ENCODE measurements at regions not wholly inside any gene's neighbourhood (a gene's known extent, or its start where the extent isn't known, plus 50 kb on each side); places are given as distances from the start of the nearest gene placed in this dataset.

DNA sequence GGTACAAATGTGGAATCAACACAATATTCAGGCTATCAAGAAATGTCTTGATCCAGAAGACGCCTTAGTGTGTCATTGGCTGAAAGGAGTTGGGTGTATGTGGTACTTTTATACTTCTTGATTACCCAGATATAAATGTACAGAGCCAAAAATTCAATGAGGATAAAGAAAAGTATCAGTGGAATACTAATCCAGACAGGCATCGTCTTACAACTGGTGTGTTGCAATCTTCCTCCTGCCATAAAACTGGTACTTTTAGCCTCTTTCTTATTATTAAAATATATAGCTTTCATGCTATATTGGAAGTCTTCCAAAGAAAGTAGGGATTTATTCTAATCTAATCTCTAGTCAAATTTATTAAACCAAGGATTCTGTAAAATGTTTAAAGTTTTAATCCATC lies 388.6 kb upstream of the MIR17HG start:
- peaks cover 0 to 4% of the 10 kb centered on the region in 2 experiments for H3K9me3 ChIP-seq (ENCODE audit: control insufficient read depth in 2 of 2, low read length in 2 of 2)
- H3K27me3 Mint-ChIP-seq, result no peaks in the 10 kb centered on the region
- H3K27ac ChIP-seq (ENCODE audit: insufficient read depth, low read length, poor library complexity, severe bottlenecking), result no peak overlapping the region
- H3K9me3 Mint-ChIP-seq, result peaks cover 0 to 8% (median 3%) of the 10 kb centered on the region in 7 donors
- no peaks in the 10 kb centered on the region for H3K4me1 ChIP-seq (ENCODE audit: control insufficient read depth, insufficient read depth, low read length, poor library complexity, severe bottlenecking)
- no peaks in the 10 kb centered on the region for H3K4me1 Mint-ChIP-seq
- no peak overlapping the region for H3K4me3 ChIP-seq (ENCODE audit: low read depth, low read length)
- no peak overlapping the region for H3K27ac Mint-ChIP-seq
- DNase-seq (no peak), ATAC-seq (ENCODE audit: low read depth in 2 of 2) (no peak)
- no peaks in the 10 kb centered on the region for H3K36me3 ChIP-seq (ENCODE audit: control insufficient read depth, insufficient read depth, low read length)
- H3K4me3 Mint-ChIP-seq, result no peak overlapping the region
- H3K27me3 ChIP-seq (ENCODE audit: control insufficient read depth, insufficient read depth, low read length), result no peaks in the 10 kb centered on the region
- H3K36me3 Mint-ChIP-seq, result no peaks in the 10 kb centered on the region

DNA sequence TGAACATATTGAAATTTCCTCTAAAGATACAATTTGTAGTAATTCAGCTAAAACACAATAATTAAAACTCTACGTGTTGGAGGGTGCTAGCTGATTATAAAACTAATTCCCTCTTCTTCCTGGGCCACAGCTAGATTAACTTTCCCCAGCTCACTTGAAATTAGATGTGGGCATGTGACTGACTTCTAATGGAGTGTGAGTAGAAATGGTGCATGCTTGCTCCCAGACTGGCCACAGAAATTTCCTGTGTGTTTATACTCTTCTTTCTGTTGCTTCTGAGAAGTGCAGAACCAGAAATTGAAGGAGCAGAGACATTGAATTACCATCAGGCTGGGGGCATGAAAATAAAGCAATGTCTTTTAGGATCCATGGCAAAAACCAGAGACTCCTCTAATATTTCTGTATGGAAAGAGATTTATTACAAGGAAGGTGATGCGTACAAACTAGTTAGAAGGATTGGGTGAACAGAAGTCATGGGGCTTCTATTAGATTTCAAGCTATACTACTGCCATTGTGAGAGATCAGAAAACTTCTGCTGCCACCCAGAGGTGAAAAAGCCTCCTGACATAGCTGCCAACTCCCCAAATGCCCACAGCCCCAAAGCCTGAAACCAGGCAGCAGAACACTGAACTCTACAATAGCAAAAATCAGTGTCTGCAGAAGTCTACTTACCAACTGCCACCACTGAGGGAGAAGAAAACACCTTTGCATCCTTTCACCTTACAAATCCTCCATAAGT lies 379.2 kb upstream of the MIR17HG start:
- Mint-ChIP-seq H3K4me1 (no peaks in the 10 kb centered on the region), H3K27ac (no peak overlapping the region), H3K4me3 (no peak overlapping the region), H3K36me3 (no peaks in the 10 kb centered on the region), H3K9me3 (peaks cover 1 to 18% (median 3%) of the 10 kb centered on the region in 7 donors), H3K27me3 (no peaks in the 10 kb centered on the region)
- no peaks in the 10 kb centered on the region for H3K4me1 ChIP-seq (ENCODE audit: control insufficient read depth, insufficient read depth, low read length, poor library complexity, severe bottlenecking)
- H3K36me3 ChIP-seq (ENCODE audit: control insufficient read depth, insufficient read depth, low read length), result no peaks in the 10 kb centered on the region
- no peaks in the 10 kb centered on the region for H3K9me3 ChIP-seq (ENCODE audit: control insufficient read depth in 2 of 2, low read length in 2 of 2)
- ATAC-seq (ENCODE audit: low read depth in 2 of 2) (no peak), DNase-seq (no peak)
- no peaks in the 10 kb centered on the region for H3K27me3 ChIP-seq (ENCODE audit: control insufficient read depth, insufficient read depth, low read length)
- H3K4me3 ChIP-seq (ENCODE audit: low read depth, low read length), result no peak overlapping the region
- H3K27ac ChIP-seq (ENCODE audit: insufficient read depth, low read length, poor library complexity, severe bottlenecking), result no peak overlapping the region

DNA sequence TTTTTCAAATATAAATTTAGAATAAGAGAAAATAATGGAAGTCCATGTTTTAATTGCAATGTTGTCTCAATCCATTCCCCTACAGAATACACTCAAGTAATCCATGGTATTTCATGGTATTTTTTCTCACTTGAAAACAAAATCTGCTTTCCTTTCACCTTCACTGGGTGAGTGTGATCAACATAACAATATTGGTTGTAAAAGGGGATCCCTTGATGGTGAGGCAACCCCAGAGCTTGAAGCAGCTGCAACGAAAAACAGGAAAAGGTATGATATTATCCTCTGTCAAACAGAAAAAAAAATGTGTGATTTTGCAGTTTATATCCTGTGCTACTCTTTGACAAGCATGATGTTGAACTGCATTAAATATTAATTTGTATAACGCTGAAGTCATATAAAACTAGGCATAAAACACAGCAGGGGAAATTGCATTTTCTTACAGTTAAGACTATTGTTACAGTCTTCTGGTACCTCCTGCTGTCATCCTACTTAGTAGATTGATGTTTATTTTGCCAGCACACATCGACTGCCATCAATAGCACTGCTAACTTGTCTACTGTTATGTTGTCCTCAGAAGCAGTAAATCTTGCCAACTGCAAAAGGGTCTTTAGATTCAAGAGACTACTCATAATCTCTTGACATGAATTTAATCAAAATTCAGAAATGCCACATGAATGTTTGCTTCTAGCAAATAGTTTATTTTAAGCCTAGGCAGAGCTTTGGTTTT lies 373.1 kb upstream of the MIR17HG start:
- H3K9me3 ChIP-seq (ENCODE audit: control insufficient read depth in 2 of 2, low read length in 2 of 2), result no peaks in the 10 kb centered on the region
- Mint-ChIP-seq H3K27ac (no peak overlapping the region), H3K27me3 (no peaks in the 10 kb centered on the region), H3K36me3 (no peaks in the 10 kb centered on the region), H3K9me3 (peaks cover 0 to 26% (median 8%) of the 10 kb centered on the region in 7 donors), H3K4me1 (peaks cover 0 to 5% (median 0%) of the 10 kb centered on the region in 4 donors), H3K4me3 (no peak overlapping the region)
- no peaks in the 10 kb centered on the region for H3K36me3 ChIP-seq (ENCODE audit: control insufficient read depth, insufficient read depth, low read length)
- DNase-seq (no peak), ATAC-seq (ENCODE audit: low read depth in 2 of 2) (no peak)
- no peaks in the 10 kb centered on the region for H3K27me3 ChIP-seq (ENCODE audit: control insufficient read depth, insufficient read depth, low read length)
- no peak overlapping the region for H3K4me3 ChIP-seq (ENCODE audit: low read depth, low read length)
- no peak overlapping the region for H3K27ac ChIP-seq (ENCODE audit: insufficient read depth, low read length, poor library complexity, severe bottlenecking)
- no peaks in the 10 kb centered on the region for H3K4me1 ChIP-seq (ENCODE audit: control insufficient read depth, insufficient read depth, low read length, poor library complexity, severe bottlenecking)

DNA sequence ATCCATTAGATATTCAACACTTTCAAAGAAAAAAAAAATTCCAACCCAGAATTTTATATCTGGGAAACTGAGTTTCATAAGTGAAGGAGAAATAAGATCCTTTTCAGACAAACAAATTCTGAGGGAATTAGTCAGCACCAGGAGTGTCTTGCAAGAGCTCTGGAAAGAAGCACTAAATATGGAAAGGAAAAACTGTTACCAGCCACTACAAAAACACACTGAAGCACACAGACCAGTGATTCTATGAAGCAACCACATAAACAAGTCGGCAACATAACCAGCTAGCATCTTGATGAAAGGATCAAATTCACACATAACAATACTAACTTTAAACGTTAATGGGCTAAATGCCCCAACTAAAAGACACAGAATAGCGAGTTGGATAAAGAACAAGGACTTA lies 368.4 kb upstream of the MIR17HG start:
- Mint-ChIP-seq H3K4me1 (peaks cover 0 to 5% (median 0%) of the 10 kb centered on the region in 4 donors), H3K36me3 (no peaks in the 10 kb centered on the region), H3K27me3 (no peaks in the 10 kb centered on the region), H3K27ac (no peak overlapping the region), H3K9me3 (peaks cover 0 to 26% (median 6%) of the 10 kb centered on the region in 7 donors), H3K4me3 (no peak overlapping the region)
- H3K4me3 ChIP-seq (ENCODE audit: low read depth, low read length), result no peak overlapping the region
- ATAC-seq (ENCODE audit: low read depth in 2 of 2), result no peak
- no peaks in the 10 kb centered on the region for H3K9me3 ChIP-seq (ENCODE audit: control insufficient read depth in 2 of 2, low read length in 2 of 2)
- no peak overlapping the region for H3K27ac ChIP-seq (ENCODE audit: insufficient read depth, low read length, poor library complexity, severe bottlenecking)
- H3K4me1 ChIP-seq (ENCODE audit: control insufficient read depth, insufficient read depth, low read length, poor library complexity, severe bottlenecking), result no peaks in the 10 kb centered on the region
- H3K36me3 ChIP-seq (ENCODE audit: control insufficient read depth, insufficient read depth, low read length), result no peaks in the 10 kb centered on the region
- H3K27me3 ChIP-seq (ENCODE audit: control insufficient read depth, insufficient read depth, low read length), result no peaks in the 10 kb centered on the region
- DNase-seq, result no peak

DNA sequence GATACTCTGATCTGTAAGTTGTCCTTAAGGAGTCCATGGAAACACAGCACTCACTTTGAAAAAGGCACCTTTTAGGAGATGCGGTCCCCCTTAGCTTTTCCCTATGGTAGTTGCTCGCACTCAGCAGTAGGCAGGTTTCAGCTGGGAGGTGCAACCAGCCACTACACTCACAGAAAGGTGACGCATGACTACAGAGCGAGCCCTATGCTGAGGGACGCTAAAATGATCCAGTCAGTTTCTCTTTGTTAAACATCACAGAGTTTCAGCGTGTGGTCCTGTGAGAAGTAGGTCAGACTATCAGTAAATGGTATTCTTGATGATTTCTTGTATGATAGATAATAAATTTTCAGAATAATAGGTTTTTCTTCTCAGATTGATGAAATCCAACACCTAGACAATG lies 362.7 kb upstream of the MIR17HG start:
- no peak overlapping the region for H3K4me3 ChIP-seq (ENCODE audit: low read depth, low read length)
- no peaks in the 10 kb centered on the region for H3K4me1 ChIP-seq (ENCODE audit: control insufficient read depth, insufficient read depth, low read length, poor library complexity, severe bottlenecking)
- H3K27ac ChIP-seq (ENCODE audit: insufficient read depth, low read length, poor library complexity, severe bottlenecking), result no peak overlapping the region
- no peaks in the 10 kb centered on the region for H3K36me3 ChIP-seq (ENCODE audit: control insufficient read depth, insufficient read depth, low read length)
- H3K36me3 Mint-ChIP-seq, result no peaks in the 10 kb centered on the region
- no peak overlapping the region for H3K4me3 Mint-ChIP-seq
- peaks cover 0 to 14% (median 0%) of the 10 kb centered on the region in 7 donors for H3K9me3 Mint-ChIP-seq
- H3K9me3 ChIP-seq (ENCODE audit: control insufficient read depth in 2 of 2, low read length in 2 of 2), result no peaks in the 10 kb centered on the region
- H3K4me1 Mint-ChIP-seq, result no peaks in the 10 kb centered on the region
- DNase-seq (no peak), ATAC-seq (ENCODE audit: low read depth in 2 of 2) (no peak)
- no peak overlapping the region for H3K27ac Mint-ChIP-seq
- H3K27me3 Mint-ChIP-seq, result no peaks in the 10 kb centered on the region
- H3K27me3 ChIP-seq (ENCODE audit: control insufficient read depth, insufficient read depth, low read length), result no peaks in the 10 kb centered on the region

DNA sequence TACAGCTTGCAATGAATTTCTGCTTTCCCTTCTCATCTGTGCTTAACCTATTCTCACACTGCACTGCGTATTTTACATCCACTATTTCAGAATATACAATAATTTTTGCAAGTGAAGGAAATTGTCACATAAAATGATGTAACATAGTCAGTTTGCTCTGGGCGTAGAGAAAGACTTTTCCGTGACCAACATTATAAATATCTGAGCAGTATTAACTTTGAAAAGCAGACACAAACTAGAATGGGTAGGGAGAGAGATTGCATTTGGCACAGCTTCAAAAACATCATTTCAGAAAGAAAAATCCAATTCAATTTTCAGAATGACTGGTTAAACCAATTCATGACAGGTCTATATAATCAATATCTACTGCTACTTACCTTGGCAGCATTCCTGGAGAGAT lies 352.5 kb upstream of the MIR17HG start:
- no peak for ATAC-seq (ENCODE audit: low read depth in 2 of 2)
- H3K9me3 Mint-ChIP-seq, result peaks cover 0 to 10% (median 2%) of the 10 kb centered on the region in 7 donors
- H3K4me1 Mint-ChIP-seq, result no peaks in the 10 kb centered on the region
- no peak for DNase-seq
- no peaks in the 10 kb centered on the region for H3K36me3 ChIP-seq (ENCODE audit: control insufficient read depth, insufficient read depth, low read length)
- no peak overlapping the region for H3K27ac ChIP-seq (ENCODE audit: insufficient read depth, low read length, poor library complexity, severe bottlenecking)
- no peak overlapping the region for H3K4me3 Mint-ChIP-seq
- H3K9me3 ChIP-seq (ENCODE audit: control insufficient read depth in 2 of 2, low read length in 2 of 2), result no peaks in the 10 kb centered on the region
- H3K27me3 Mint-ChIP-seq, result no peaks in the 10 kb centered on the region
- no peak overlapping the region for H3K27ac Mint-ChIP-seq
- no peaks in the 10 kb centered on the region for H3K27me3 ChIP-seq (ENCODE audit: control insufficient read depth, insufficient read depth, low read length)
- no peaks in the 10 kb centered on the region for H3K36me3 Mint-ChIP-seq
- H3K4me1 ChIP-seq (ENCODE audit: control insufficient read depth, insufficient read depth, low read length, poor library complexity, severe bottlenecking), result no peaks in the 10 kb centered on the region
- no peak overlapping the region for H3K4me3 ChIP-seq (ENCODE audit: low read depth, low read length)

DNA sequence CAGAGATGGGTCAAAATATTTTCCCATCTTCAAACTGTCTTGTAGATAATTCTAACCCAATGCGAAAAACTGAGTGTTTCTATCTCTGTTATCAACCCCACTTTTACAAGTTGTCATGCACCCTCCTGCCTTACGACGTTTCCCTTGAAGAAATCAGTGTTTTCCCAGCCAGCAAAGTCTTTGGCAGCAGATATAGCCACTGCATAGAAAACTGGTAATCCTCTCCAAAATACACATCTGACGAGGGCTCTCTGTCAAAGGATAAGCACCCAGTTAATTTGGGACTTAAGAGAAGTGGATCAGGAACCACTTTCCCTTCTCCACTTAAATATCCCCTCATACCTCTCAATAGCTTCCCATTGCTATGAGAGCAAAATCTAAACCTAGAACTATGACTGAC lies 351.9 kb upstream of the MIR17HG start:
- H3K27me3 Mint-ChIP-seq, result no peaks in the 10 kb centered on the region
- H3K36me3 Mint-ChIP-seq, result no peaks in the 10 kb centered on the region

DNA sequence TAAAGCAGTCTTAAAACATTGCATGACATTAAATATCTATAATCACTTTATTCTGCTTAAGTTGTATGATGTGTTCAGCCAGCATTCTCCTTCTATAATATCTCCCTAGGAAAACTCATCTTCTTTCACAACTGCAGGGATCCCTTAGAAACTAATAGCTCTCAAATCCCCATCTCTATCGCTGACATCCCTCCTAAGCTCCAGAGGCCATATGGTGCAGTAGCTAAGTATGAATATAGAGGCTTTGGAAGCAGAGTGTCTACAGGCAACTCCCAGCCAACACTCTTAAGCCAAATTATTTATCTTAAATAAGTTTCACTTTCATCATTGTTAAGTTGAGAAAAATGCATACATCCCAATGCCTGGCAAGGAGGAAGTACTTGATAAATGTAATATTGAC lies 349.5 kb upstream of the MIR17HG start:
- ATAC-seq (ENCODE audit: low read depth in 2 of 2), result no peak
- no peak for DNase-seq
- Mint-ChIP-seq H3K36me3 (no peaks in the 10 kb centered on the region), H3K4me3 (no peak overlapping the region), H3K4me1 (no peaks in the 10 kb centered on the region), H3K27ac (no peak overlapping the region), H3K27me3 (no peaks in the 10 kb centered on the region), H3K9me3 (peaks cover 0 to 7% (median 2%) of the 10 kb centered on the region in 7 donors)
- Histone ChIP-seq H3K27ac (ENCODE audit: insufficient read depth, low read length, poor library complexity, severe bottlenecking) (no peak overlapping the region), H3K4me3 (ENCODE audit: low read depth, low read length) (no peak overlapping the region), H3K4me1 (ENCODE audit: control insufficient read depth, insufficient read depth, low read length, poor library complexity, severe bottlenecking) (no peaks in the 10 kb centered on the region), H3K36me3 (ENCODE audit: control insufficient read depth, insufficient read depth, low read length) (no peaks in the 10 kb centered on the region), H3K27me3 (ENCODE audit: control insufficient read depth, insufficient read depth, low read length) (no peaks in the 10 kb centered on the region), H3K9me3 (ENCODE audit: control insufficient read depth in 2 of 2, low read length in 2 of 2) (no peaks in the 10 kb centered on the region)

More for the DNA sequence above, 351.9 kb upstream of the MIR17HG start:
- H3K9me3 ChIP-seq (ENCODE audit: control insufficient read depth in 2 of 2, low read length in 2 of 2), result no peaks in the 10 kb centered on the region
- ATAC-seq (ENCODE audit: low read depth in 2 of 2) (no peak), DNase-seq (no peak)
- H3K4me1 Mint-ChIP-seq, result no peaks in the 10 kb centered on the region
- no peak overlapping the region for H3K4me3 ChIP-seq (ENCODE audit: low read depth, low read length)
- H3K4me3 Mint-ChIP-seq, result no peak overlapping the region
- H3K36me3 ChIP-seq (ENCODE audit: control insufficient read depth, insufficient read depth, low read length), result no peaks in the 10 kb centered on the region
- no peak overlapping the region for H3K27ac ChIP-seq (ENCODE audit: insufficient read depth, low read length, poor library complexity, severe bottlenecking)
- H3K27ac Mint-ChIP-seq, result no peak overlapping the region
- no peaks in the 10 kb centered on the region for H3K27me3 ChIP-seq (ENCODE audit: control insufficient read depth, insufficient read depth, low read length)
- peaks cover 0 to 10% (median 2%) of the 10 kb centered on the region in 7 donors for H3K9me3 Mint-ChIP-seq
- H3K4me1 ChIP-seq (ENCODE audit: control insufficient read depth, insufficient read depth, low read length, poor library complexity, severe bottlenecking), result no peaks in the 10 kb centered on the region

Data from CD4-positive, CD25-positive, alpha-beta regulatory T cell (primary cell).